Left colon (tissue), 2 donors: ENCODE measurements at regions not wholly inside any gene's neighbourhood (a gene's known extent, or its start where the extent isn't known, plus 50 kb on each side); places are given as distances from the start of the nearest gene placed in this dataset.
A peak's percentile ranks its signal among the peaks of the same experiment; 100 is the strongest.
"Not testable (repeated sequence)": the region's sequence is repeated elsewhere in the genome, so short reads cannot be mapped to it uniquely, and the experiment has no call there.

Experiments used
- ATAC-seq: fragments of 200-7000 bp; cut with Tn5 transposase; one replicate; pipeline ENCODE4 v1.9.1; 2020; ENCODE audit warnings: mild to moderate bottlenecking, moderate library complexity
- DNase-seq, 2 donors: peaks; one replicate each; pipeline ENCODE4 v3.0.0-alpha.2; 2020
- intact Hi-C, 2 donors: fragments of 100-400 bp; cut with DNase I in 1 of 2; cut with micrococcal nuclease in 1 of 2; formaldehyde crosslinking; loops; one replicate each; pipeline versions ENCODE4 v1.11.2 to v1.14.0; 2022; cut with DNase I, micrococcal nuclease
- donor health status: DM: no; HTN: no; CAD: no.
- donor health status: DM: yes; HTN: yes; CAD: no.

GRCh38 chr5:162209005-162209605 lies 141.5 kb downstream of the GABRG2 start:
- intact Hi-C loops, result no loop called here
- ATAC-seq, result peak; percentile 80
- DNase-seq, result peak; percentile 29 to 42

DNA sequence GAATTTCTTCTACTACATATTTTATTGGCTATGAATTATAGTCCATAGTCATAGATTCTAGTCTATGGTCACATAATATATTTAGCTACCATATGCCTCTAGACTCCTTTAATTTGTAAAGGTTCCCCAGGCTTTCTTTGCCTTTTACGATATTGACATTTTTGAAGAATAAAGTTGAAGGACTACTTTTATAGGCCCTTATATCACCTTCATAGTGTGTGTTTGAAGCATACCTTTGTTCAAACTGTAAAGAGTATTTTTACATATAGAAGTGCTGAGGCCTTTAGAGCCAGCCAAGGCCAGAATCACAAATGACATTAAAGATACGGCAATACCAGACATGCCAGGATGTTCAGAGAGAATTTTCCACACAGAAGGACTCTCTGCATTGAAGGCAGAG lies 147.0 kb downstream of the GABRG2 start:
- DNase-seq (no peak), ATAC-seq (peak; percentile 82)
- intact Hi-C loops, result no loop called here

DNA sequence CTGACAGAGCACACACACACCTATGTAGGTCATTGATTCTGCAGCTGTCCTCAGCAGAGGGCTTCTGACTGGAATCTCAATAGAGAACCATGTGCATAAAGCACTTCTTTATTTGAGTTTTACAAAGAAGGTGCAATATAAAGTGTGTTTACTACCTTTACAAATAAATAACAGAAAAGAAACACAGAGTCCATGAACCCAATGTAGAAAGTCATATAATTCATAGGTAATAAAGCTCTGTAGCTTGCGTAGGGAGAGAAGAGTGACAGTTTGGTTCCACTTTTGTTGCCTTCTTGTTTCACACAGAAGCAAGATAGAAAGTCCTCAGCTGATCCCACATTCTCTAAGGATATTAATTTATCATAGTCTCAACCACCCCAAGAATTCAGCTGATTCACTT lies 149.5 kb downstream of the GABRG2 start:
- ATAC-seq, result peak; percentile 82
- intact Hi-C loops, result no loop called here

DNA sequence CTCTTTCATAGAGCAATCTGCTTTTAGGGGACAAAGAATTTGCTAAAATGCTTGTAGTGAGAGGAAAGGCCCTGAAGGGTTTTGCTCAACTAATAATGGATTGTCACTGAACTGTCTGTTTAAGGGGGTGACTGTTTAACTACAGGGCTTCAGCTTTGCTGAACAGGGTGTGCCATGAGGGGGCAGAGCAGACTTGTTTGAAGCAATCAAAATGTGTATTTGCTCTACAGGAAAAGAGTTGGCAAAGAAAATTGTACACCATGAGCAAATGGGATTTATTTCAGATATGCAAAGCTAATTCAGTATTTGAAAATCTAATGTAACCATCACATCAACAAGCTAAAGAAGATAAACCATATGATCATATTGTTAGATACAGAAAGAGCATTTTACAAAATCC lies 154.3 kb downstream of the GABRG2 start:
- DNase-seq, result no peak
- intact Hi-C loops, result no loop called here
- no peak for ATAC-seq

More for the DNA sequence above, 149.5 kb downstream of the GABRG2 start:
- no peak for DNase-seq

- DNase-seq (no peak), ATAC-seq (no peak)
- intact Hi-C loops, result no loop called here
Measured at GRCh38 chr5:162227075-162227474, 159.5 kb downstream of the GABRG2 start.

GRCh38 chr5:162230348-162230747 lies 162.8 kb downstream of the GABRG2 start:
- intact Hi-C loops, result no loop called here
- ATAC-seq, result no peak
- no peak for DNase-seq

- intact Hi-C loops, result no loop called here
- ATAC-seq, result no peak
- no peak for DNase-seq
Measured at GRCh38 chr5:162231522-162231921, 163.9 kb downstream of the GABRG2 start.

- DNase-seq (no peak), ATAC-seq (no peak)
- intact Hi-C loops, result no loop called here
Measured at GRCh38 chr5:162240734-162241133, 173.2 kb downstream of the GABRG2 start.

GRCh38 chr5:162242416-162242815 lies 174.8 kb downstream of the GABRG2 start:
- intact Hi-C loops, result no loop called here
- DNase-seq (no peak), ATAC-seq (no peak)

DNA sequence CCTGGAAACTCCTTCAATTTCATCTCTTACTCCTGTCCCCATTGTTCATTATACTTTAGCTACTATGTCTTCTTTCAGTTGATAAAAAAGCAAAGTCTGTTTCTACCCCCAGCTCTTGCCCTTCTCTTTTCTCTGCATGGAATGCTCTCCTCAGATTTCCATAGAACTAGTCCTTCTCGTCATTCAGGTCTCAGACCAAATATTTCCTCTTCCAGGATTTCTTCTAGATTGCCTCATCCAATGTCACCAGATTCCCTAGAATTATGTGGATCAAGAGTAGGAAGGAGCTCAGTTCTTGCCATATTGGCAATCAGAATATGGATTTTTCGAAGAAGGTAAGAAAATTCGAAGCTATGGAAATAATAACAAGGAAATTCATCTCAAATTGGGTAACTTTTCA lies 176.1 kb downstream of the GABRG2 start:
- no peak for ATAC-seq
- intact Hi-C loops, result no loop called here
- no peak for DNase-seq

DNA sequence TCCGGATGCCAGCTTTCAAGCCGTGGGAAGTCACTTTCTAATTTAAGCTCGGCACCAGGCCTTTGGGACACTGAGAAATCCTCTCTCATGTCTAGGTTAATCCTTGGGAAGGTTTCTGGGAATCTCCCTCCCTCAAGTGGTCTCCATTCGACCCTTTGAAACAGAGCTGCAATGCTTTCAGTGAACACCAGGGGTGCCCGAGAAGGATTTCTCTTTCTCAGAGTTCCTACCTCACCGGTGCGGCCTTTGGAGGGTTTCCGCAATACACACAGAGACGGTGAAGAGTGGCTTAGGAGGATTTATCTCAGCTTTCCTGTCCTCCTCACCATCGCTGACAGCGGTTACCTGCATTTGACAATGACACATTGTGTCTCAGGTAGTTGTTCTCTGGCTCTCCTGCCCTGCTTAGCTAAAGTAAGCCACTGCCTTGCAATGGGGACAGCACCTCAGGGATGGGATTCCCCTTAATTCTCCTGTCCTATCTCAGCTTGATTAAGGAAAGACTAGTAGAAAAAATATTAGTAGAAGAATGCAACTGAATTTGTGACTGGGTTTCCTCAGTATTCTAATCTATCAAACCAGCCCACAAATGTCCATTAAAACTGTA lies 180.6 kb downstream of the GABRG2 start:
- DNase-seq (no peak), ATAC-seq (no peak)
- intact Hi-C loops, result no loop called here

- intact Hi-C loops, result no loop called here
- no peak for ATAC-seq
- DNase-seq, result no peak
Measured at GRCh38 chr5:162256711-162257110, 189.1 kb downstream of the GABRG2 start.

DNA sequence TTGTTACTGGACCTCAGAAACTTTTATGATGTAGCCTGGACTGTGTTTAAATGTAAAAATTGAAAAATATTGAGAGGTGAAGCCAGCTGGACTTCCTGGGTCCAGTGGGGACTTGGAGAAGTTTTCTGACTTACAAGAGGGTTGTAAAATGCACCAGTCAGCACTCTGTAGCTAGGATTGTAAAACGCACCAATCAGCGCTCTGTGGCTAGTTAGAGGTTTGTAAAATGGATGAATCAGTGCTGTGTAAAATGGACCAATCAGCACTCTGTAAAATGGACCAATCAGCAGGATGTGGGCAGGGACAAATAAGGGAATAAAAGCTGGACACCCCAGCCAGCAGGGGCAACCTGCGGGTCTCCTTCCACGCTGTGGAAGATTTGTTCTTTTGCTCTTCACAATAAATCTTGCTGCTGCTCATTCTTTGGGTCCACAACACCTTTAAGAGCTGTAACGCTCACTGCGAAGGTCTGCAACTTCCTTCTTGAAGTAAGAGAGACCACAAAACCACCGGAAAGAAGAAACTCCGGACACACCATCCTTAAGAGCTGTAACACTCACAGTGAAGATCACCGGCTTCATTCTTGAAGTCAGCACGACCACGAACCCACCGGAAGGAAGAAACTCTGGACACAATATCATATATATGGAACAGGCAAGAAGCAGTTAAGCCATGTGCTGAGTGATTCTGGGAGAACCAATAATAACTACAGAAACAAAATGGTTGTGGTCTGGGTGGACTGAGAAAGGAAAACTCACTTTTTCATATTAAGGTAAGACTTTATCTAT lies 201.3 kb downstream of the GABRG2 start:
- no peak for DNase-seq
- intact Hi-C loops, result no loop called here
- no peak for ATAC-seq

DNA sequence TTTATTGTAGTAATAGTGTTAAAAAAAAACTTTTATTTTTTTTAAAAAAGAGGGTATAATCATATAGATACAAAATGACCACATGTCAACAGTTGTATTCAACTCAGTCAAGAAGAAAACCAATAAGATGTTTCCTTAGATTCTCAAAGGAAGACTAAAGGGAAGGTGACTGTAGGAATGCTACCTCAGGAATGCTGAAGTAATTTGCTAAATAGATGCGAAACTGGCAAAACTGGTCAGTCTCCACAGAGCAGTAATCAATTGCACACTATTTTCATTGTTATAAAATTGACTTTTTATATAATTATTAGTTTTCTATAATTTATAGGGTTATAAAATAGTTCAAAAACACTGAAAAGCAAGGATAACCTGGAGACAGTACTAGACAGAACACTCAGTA lies 204.8 kb downstream of the GABRG2 start:
- DNase-seq, result no peak
- intact Hi-C loops, result no loop called here
- ATAC-seq, result no peak

DNA sequence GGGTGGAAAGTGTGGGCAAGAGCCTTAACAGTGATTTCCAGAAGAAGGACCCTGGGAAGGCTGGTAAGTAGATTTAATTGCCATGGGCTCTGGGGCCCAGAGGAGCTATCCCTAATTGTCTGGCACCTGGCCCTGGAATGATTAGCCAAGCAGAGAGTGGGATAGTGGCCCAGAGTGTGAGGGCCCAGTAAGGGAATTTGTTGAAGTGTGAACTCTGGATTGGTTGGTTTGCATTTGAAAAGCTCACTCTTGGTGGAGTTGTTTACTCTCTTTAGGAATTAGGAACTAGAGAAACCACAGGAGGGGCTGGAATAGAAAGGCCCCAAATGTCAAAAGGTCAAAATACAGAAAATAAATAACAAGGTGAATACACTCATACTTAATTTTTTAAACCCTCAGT lies 207.1 kb downstream of the GABRG2 start:
- ATAC-seq, result no peak
- DNase-seq, result no peak
- intact Hi-C loops, result no loop called here

DNA sequence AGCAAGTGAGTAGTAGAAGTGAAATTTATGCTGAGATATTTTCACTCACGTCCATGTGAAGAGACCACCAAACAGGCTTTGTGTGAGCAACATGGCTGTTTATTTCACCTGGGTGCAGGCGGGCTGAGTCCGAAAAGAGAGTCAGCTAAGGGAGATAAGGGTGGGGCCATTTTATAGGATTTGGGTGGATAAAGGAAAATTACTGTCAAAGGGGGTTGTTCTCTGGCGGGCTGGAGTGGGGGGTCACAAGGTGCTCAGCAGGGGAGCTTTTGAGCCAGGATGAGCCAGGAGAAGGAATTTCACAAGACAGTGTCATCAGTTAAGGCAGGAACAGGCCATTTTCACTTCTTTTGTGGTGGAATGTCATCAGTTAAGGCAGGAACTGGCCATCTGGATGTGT lies 207.8 kb downstream of the GABRG2 start:
- intact Hi-C loops, ATAC-seq, DNase-seq: not testable (repeated sequence)

GRCh38 chr5:162282191-162282590 lies 214.6 kb downstream of the GABRG2 start:
- intact Hi-C loops, result no loop called here

GRCh38 chr5:162283609-162284008 lies 216.0 kb downstream of the GABRG2 start:
- intact Hi-C loops, result no loop called here

More at GRCh38 chr5:162282191-162282590, 214.6 kb downstream of the GABRG2 start:
- ATAC-seq, result no peak
- DNase-seq, result no peak

GRCh38 chr5:162288647-162289296 lies 221.2 kb downstream of the GABRG2 start:
- intact Hi-C loops, result no loop called here
- no peak for ATAC-seq
- DNase-seq, result no peak

More at GRCh38 chr5:162283609-162284008, 216.0 kb downstream of the GABRG2 start:
- DNase-seq (no peak), ATAC-seq (no peak)

DNA sequence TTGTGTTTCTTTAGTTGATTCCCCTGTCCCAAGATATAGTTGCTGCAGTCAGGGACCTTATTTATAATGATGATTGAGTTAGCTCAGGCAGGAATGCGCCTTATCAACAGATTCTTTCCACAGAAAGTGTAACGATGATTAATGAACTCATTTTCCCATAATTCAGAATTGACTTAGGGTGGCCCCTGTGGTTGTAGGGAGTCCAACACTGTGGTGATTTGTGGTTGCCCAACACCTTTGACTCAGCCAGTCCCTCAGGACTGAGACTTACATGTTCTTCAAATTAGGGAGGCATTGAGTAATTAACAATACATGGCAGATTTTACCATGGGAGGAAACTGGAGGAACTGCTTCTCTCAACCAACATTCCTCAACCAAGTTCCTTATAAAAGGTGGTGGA lies 221.9 kb downstream of the GABRG2 start:
- DNase-seq (no peak), ATAC-seq (no peak)
- intact Hi-C loops, result no loop called here
